Motor neuron (in vitro differentiated cells): ENCODE measurements at regions not wholly inside any gene's neighbourhood (a gene's known extent, or its start where the extent isn't known, plus 50 kb on each side); places are given as distances from the start of the nearest gene placed in this dataset.
"Not testable (repeated sequence)": the region's sequence is repeated elsewhere in the genome, so short reads cannot be mapped to it uniquely, and the experiment has no call there.

Source experiments
- ATAC-seq, 8 experiments: fragments of 200-7000 bp; cut with Tn5 transposase; replicated peaks in 6 of 8; 2 replicates each; pipeline ENCODE4 v1.8.0; 2021; ENCODE audit warnings: mild to moderate bottlenecking in 8 of 8, moderate library complexity in 8 of 8
- H3K27ac ChIP-seq, 2 donors: fragments of 250-450 bp; sonication (Bioruptor Pico); 2 replicates each; pipeline ENCODE4 v1.9.0; 2021; ENCODE audit warnings: antibody characterized with exemption in 2 of 2, mild to moderate bottlenecking in 2 of 2, moderate library complexity in 1 of 2
- H3K4me1 ChIP-seq, 2 donors: fragments of 250-450 bp; sonication (Bioruptor Pico); replicated peaks in 1 of 2; 2 replicates each; pipeline ENCODE4 v1.6.1; 2021; ENCODE audit warnings: antibody characterized with exemption in 2 of 2, mild to moderate bottlenecking in 2 of 2, moderate library complexity in 1 of 2
- H3K4me3 ChIP-seq, 5 donors: fragments of 250-450 bp; sonication (Bioruptor Pico); 2 replicates each; pipeline ENCODE4 v1.9.0; 2021; ENCODE audit warnings: antibody characterized with exemption in 5 of 5, mild to moderate bottlenecking in 5 of 5, moderate library complexity in 4 of 5
- WGBS, 10 experiments: fragments of 450-650 bp; shearing (Covaris generic); methylation state at CpG; one replicate each; pipeline ENCODE4 v1.0.0; 2022; 5-methylcytosine and 5-hydroxymethylcytosine counted together
- in situ Hi-C, 9 experiments: fragments of 400-800 bp; cut with MboI; loops; one replicate each; pipeline ENCODE4 v1.15.0; 2021; ENCODE audit warnings: low sequenced_read_pairs in 9 of 9, low pct_unique_long_range_greater_than_20kb in 2 of 9; ENCODE audit not compliant: unreplicated experiment in 9 of 9

DNA sequence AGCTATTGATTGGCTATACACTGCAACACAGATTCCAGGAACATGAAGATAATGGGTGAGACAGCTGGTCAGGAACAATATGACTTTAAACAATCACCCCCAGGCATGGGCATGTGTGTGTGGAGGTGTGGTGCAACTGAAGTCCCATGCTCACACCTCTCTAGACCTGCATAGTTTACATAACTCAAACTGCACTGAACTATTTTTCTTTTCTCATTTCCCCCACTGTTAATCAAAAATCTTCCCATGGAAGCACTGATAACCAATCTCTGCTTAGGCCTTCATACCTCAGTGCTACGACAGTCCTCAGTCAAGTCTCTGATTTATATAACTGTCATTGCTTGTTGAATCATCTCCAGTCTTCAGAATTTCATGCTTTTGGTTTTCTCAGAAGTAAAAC lies 600.2 kb downstream of the NTRK3 start:
- H3K27ac ChIP-seq, result no peak overlapping the region
- H3K4me1 ChIP-seq, result no peaks in the 10 kb centered on the region
- H3K4me3 ChIP-seq, result no peak overlapping the region
- ATAC-seq, result peak in 2 of 8 experiments; percentile 37 to 39
- WGBS, 10 experiments, result 29 to 100% (median 76%) methylated on average over 1 of the region's 1 CpG; no CpG with 5 or more reads in 2 of the 10 experiments
- in situ Hi-C loops, result no loop called here

- H3K27ac ChIP-seq, result no peak overlapping the region
- in situ Hi-C loops, result no loop called here
- H3K4me3 ChIP-seq, result no peak overlapping the region
- ATAC-seq, result no peak
- 38 to 100% (median 70%) methylated on average over 1 of the region's 1 CpG; no CpG with 5 or more reads in 1 of the 10 experiments for WGBS, 10 experiments
- no peaks in the 10 kb centered on the region for H3K4me1 ChIP-seq
Measured at GRCh38 chr15:87653646-87654045, 602.9 kb downstream of the NTRK3 start.

- in situ Hi-C loops, result no loop called here
- H3K27ac ChIP-seq, result no peak overlapping the region
- ATAC-seq, result no peak
- no peak overlapping the region for H3K4me3 ChIP-seq
- H3K4me1 ChIP-seq, result no peaks in the 10 kb centered on the region
- WGBS, 10 experiments, result 42 to 94% (median 77%) methylated on average over 3 to 4 of the region's 4 CpGs
Measured at GRCh38 chr15:87649175-87649574, 607.4 kb downstream of the NTRK3 start.

DNA sequence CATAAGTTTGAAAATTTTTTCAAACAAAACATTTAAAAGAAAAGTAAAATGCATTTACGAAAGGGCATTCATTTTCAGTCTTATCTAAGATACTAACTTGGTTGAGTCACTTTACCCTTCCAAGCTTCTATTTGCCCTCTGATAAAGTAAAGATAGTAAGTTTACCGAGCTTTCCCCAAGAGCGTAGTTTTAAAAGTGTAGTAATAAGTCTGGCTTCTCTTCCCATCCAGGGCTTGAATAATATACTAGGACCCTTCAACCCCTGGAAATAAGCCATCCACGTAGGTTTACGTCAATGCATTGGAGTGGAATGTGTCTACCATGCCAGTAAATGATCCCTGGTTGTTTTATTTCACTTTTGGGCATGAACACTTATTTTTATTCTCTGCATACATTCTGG lies 608.3 kb downstream of the NTRK3 start:
- H3K4me1 ChIP-seq, result no peaks in the 10 kb centered on the region
- WGBS, 10 experiments, result 53 to 100% (median 75%) methylated on average over 3 to 5 of the region's 5 CpGs
- in situ Hi-C loops, result no loop called here
- H3K27ac ChIP-seq, result no peak overlapping the region
- H3K4me3 ChIP-seq, result no peak overlapping the region
- ATAC-seq, result no peak

- no peaks in the 10 kb centered on the region for H3K4me1 ChIP-seq
- WGBS, 10 experiments, result 0 to 82% (median 80%) methylated on average over 1 to 2 of the region's 5 CpGs; no CpG with 5 or more reads in 7 of the 10 experiments
- in situ Hi-C loops, result no loop called here
- no peak overlapping the region for H3K4me3 ChIP-seq
- no peak for ATAC-seq
- no peak overlapping the region for H3K27ac ChIP-seq
Measured at GRCh38 chr15:87645723-87646122, 610.8 kb downstream of the NTRK3 start.

DNA sequence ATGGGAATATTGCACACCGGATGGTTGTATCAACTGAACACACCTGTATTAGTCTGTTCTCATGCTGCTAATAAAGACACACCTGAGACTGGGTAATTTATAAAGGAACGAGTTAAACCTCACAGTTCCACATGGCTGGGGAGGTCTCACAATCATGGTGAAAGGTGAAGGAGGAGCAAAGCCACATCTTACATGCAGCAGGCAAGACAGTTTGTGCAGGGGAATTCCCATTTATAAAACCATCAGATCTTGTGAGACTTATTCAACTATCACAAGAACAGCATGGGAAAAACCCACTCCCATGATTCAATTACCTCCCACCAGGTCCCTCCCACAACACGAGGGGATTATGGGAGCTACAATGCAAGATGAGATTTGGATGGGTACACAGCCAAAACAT lies 613.5 kb downstream of the NTRK3 start:
- H3K4me3 ChIP-seq, H3K27ac ChIP-seq, ATAC-seq, in situ Hi-C loops: not testable (repeated sequence)
- peaks cover 11 to 13% of the 10 kb centered on the region in 2 donors for H3K4me1 ChIP-seq
- 0 to 88% (median 61%) methylated on average over 1 to 3 of the region's 3 CpGs for WGBS, 10 experiments

DNA sequence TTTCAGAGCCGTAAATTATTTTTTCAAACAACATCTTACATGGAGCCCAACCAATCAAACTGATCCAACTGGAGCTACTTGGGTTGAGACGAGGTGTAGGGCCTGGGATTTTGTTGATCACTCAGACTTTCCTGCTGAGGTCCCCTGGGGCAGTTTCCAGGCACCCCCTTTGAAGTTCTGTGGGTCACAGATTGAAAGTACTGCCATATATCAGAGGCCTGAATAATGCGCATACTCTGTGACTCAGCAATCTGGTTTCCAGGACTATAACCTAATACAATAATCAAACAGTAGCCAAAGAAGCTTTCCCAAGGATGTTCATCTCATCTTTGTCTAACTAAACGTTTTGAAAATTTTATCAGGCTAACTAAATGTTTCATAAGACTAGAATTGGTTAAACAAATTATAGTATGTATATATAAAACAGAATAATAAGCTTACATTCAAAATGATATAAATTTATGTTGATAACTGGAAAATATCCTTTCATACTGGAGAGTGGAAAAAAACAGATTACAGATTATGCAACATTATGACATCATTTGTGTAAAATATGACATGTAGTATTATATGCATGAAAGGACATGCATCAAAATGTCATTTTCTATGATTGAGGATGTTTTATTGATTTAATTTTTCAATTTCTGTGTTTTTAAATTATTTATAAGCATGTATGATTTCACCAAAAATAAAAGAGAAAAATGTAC lies 617.1 kb downstream of the NTRK3 start:
- in situ Hi-C loops, result no loop called here
- Histone ChIP-seq H3K27ac (no peak overlapping the region), H3K4me1 (peaks cover 11 to 13% of the 10 kb centered on the region in 2 donors), H3K4me3 (no peak overlapping the region)
- 20 to 100% (median 51%) methylated on average over 1 to 4 of the region's 4 CpGs; no CpG with 5 or more reads in 2 of the 10 experiments for WGBS, 10 experiments
- peak in 6 of 8 experiments; percentile 67 to 97 (median 90) for ATAC-seq

DNA sequence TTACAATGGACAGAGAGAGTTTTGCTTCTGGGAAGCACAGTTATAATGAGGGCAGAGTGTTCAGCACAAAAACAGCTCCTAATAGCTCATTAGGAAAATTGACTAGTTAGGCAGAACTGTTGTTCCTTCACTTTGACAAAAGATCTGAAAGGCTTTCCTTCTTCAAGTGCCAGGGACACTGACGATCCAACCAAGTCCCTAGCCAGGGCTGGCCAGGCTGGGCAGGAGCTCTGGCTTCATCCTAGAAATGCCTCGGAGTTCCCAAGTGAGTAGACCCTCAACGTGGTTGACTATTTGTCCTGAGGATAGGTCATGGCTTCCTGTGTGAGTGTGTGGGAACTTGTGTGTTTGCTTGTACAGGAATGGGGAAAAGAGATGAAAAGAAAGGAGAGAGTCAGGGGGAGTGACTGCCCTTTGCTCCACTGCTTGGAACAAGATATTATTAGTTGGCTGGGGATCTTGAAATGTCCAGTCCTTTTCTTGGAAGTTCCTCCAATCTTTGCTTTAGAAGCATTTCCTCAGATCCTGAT lies 617.9 kb downstream of the NTRK3 start:
- 43 to 100% (median 55%) methylated on average over 1 to 3 of the region's 3 CpGs; no CpG with 5 or more reads in 5 of the 10 experiments for WGBS, 10 experiments
- peaks cover 11 to 13% of the 10 kb centered on the region in 2 donors for H3K4me1 ChIP-seq
- no peak overlapping the region for H3K27ac ChIP-seq
- peak in 2 of 8 experiments; percentile 9 for ATAC-seq
- no peak overlapping the region for H3K4me3 ChIP-seq
- in situ Hi-C loops, result no loop called here

GRCh38 chr15:87634361-87634760 lies 622.2 kb downstream of the NTRK3 start:
- 60 to 100% (median 80%) methylated on average over 1 of the region's 1 CpG; no CpG with 5 or more reads in 5 of the 10 experiments for WGBS, 10 experiments
- H3K4me1 ChIP-seq, result peaks cover 4 to 12% of the 10 kb centered on the region in 2 donors
- ATAC-seq, result no peak
- H3K27ac ChIP-seq, result no peak overlapping the region
- in situ Hi-C loops, result no loop called here
- no peak overlapping the region for H3K4me3 ChIP-seq

- no peak for ATAC-seq
- H3K4me1 ChIP-seq, result peaks cover 0 to 4% of the 10 kb centered on the region in 2 donors
- H3K27ac ChIP-seq, result no peak overlapping the region
- no peak overlapping the region for H3K4me3 ChIP-seq
- in situ Hi-C loops, result no loop called here
- 17 to 83% (median 74%) methylated on average over 1 of the region's 1 CpG; no CpG with 5 or more reads in 2 of the 10 experiments for WGBS, 10 experiments
Measured at GRCh38 chr15:87633525-87633924, 623.0 kb downstream of the NTRK3 start.

DNA sequence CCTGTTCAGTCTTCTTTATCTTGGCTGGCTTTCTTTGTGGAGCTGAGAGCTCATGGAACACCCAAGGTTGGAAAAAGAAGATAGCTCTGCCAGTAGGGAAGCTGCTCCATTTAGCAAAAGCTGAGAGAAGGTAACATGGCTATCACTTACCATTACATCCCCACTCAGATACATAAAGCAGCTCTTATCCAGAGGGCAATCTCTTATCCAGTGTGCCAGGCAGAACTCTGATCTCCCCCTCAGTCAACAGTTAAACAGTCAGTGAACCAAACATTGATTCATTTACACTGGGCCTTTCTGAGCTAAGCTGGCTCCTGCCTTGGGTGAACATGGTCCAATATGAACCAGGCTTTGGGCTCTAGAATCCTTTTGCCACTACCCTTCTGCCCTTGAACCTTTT lies 624.2 kb downstream of the NTRK3 start:
- Histone ChIP-seq H3K4me1 (no peaks in the 10 kb centered on the region), H3K4me3 (no peak overlapping the region), H3K27ac (no peak overlapping the region)
- in situ Hi-C loops, result no loop called here
- no peak for ATAC-seq

GRCh38 chr15:87631775-87632174 lies 624.8 kb downstream of the NTRK3 start:
- in situ Hi-C loops, result no loop called here
- Histone ChIP-seq H3K27ac (no peak overlapping the region), H3K4me3 (no peak overlapping the region), H3K4me1 (no peaks in the 10 kb centered on the region)
- WGBS, 10 experiments, result 29 to 89% (median 60%) methylated on average over 1 to 2 of the region's 2 CpGs; no CpG with 5 or more reads in 5 of the 10 experiments
- no peak for ATAC-seq

GRCh38 chr15:87631093-87631492 lies 625.4 kb downstream of the NTRK3 start:
- no peak for ATAC-seq
- Histone ChIP-seq H3K4me1 (no peaks in the 10 kb centered on the region), H3K4me3 (no peak overlapping the region), H3K27ac (no peak overlapping the region)
- in situ Hi-C loops, result no loop called here
- 57 to 83% (median 80%) methylated on average over 1 of the region's 1 CpG; no CpG with 5 or more reads in 5 of the 10 experiments for WGBS, 10 experiments

DNA sequence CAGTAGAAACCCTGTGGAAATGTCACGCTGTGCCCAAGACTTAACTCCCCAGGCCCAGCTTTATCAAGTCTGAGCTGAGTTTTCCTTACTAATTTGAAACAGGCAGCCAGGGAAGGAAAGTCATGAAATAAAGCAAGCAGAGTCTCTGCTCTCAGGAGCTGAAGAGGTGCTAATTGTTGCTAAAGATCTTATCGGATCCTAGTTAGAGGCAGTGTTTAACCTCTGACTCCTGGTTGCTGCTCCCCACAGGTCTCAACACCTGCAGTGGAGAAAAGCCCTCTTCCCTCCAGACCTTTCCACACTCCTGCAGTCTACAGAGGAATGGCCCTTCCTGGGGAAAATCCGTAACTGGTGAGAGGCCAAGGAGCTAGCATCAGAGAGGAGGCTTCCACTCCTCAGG lies 628.2 kb downstream of the NTRK3 start:
- H3K27ac ChIP-seq, result no peak overlapping the region
- in situ Hi-C loops, result no loop called here
- no peak overlapping the region for H3K4me3 ChIP-seq
- no peak for ATAC-seq
- H3K4me1 ChIP-seq, result no peaks in the 10 kb centered on the region
- 40 to 100% (median 95%) methylated on average over 1 to 2 of the region's 3 CpGs; no CpG with 5 or more reads in 4 of the 10 experiments for WGBS, 10 experiments
